ENCODE measurements at regions not wholly inside any gene's neighbourhood (a gene's known extent, or its start where the extent isn't known, plus 50 kb on each side); places are given as distances from the start of the nearest gene placed in this dataset.

GRCh38 chr18:24586662-24587360, 126.4 kb downstream of the HRH4 start:
- Histone ChIP-seq H3K27me3 (no peaks in the 10 kb centered on the region), H3K9me3 (no peaks in the 10 kb centered on the region), H3K4me3 (no peak overlapping the region), H3K4me1 (no peaks in the 10 kb centered on the region), H3K27ac (no peak overlapping the region), H3K36me3 (no peaks in the 10 kb centered on the region)
- TF ChIP-seq POLR2AphosphoS5 (IDR thresholded peaks at IDR 0.05): no peak
- DNase-seq (ENCODE audit: low spot score in 2 of 2): no peak
- 90% methylated on average over 5 of the region's 5 CpGs for WGBS

GRCh38 chr18:24588440-24588839, 128.0 kb downstream of the HRH4 start:
- Histone ChIP-seq H3K27ac (no peak overlapping the region), H3K9me3 (no peaks in the 10 kb centered on the region), H3K27me3 (no peaks in the 10 kb centered on the region), H3K4me1 (no peaks in the 10 kb centered on the region), H3K4me3 (no peak overlapping the region), H3K36me3 (no peaks in the 10 kb centered on the region)
- DNase-seq (ENCODE audit: low spot score in 2 of 2): no peak
- TF ChIP-seq POLR2AphosphoS5 (IDR thresholded peaks at IDR 0.05): no peak
- TF ChIP-seq EP300 (IDR thresholded peaks at IDR 0.05): no peak
- TF ChIP-seq CTCF (IDR thresholded peaks at IDR 0.05): no peak
- no peak for TF ChIP-seq POLR2A (IDR thresholded peaks at IDR 0.05)
- 90% methylated on average over 5 of the region's 5 CpGs for WGBS

GRCh38 chr18:24590946-24591345, 130.5 kb downstream of the HRH4 start:
- TF ChIP-seq POLR2A (IDR thresholded peaks at IDR 0.05) (no peak), EP300 (IDR thresholded peaks at IDR 0.05) (no peak), CTCF (IDR thresholded peaks at IDR 0.05) (no peak), POLR2AphosphoS5 (IDR thresholded peaks at IDR 0.05) (no peak)
- Histone ChIP-seq H3K27ac (no peak overlapping the region), H3K36me3 (no peaks in the 10 kb centered on the region), H3K4me1 (no peaks in the 10 kb centered on the region), H3K27me3 (no peaks in the 10 kb centered on the region), H3K9me3 (no peaks in the 10 kb centered on the region), H3K4me3 (no peak overlapping the region)
- DNase-seq (ENCODE audit: low spot score in 2 of 2): no peak
- WGBS: 69% methylated on average over 4 of the region's 4 CpGs

GRCh38 chr18:24593401-24593800, 133.0 kb downstream of the HRH4 start:
- Histone ChIP-seq H3K4me3 (no peak overlapping the region), H3K9me3 (no peaks in the 10 kb centered on the region), H3K27me3 (no peaks in the 10 kb centered on the region), H3K27ac (no peak overlapping the region), H3K36me3 (no peaks in the 10 kb centered on the region), H3K4me1 (no peaks in the 10 kb centered on the region)
- TF ChIP-seq POLR2A (IDR thresholded peaks at IDR 0.05) (no peak), POLR2AphosphoS5 (IDR thresholded peaks at IDR 0.05) (no peak), EP300 (IDR thresholded peaks at IDR 0.05) (no peak), CTCF (IDR thresholded peaks at IDR 0.05) (no peak)
- no peak for DNase-seq (ENCODE audit: low spot score in 2 of 2)
- WGBS: 85% methylated on average over 3 of the region's 3 CpGs

GRCh38 chr18:24593886-24594285, 133.4 kb downstream of the HRH4 start:
- 82% methylated on average over 4 of the region's 4 CpGs for WGBS
- DNase-seq (ENCODE audit: low spot score in 2 of 2): no peak
- Histone ChIP-seq H3K4me3 (no peak overlapping the region), H3K9me3 (no peaks in the 10 kb centered on the region), H3K36me3 (no peaks in the 10 kb centered on the region), H3K27ac (no peak overlapping the region), H3K4me1 (no peaks in the 10 kb centered on the region), H3K27me3 (no peaks in the 10 kb centered on the region)
- TF ChIP-seq EP300 (IDR thresholded peaks at IDR 0.05): no peak
- TF ChIP-seq POLR2A (IDR thresholded peaks at IDR 0.05): no peak
- no peak for TF ChIP-seq POLR2AphosphoS5 (IDR thresholded peaks at IDR 0.05)
- no peak for TF ChIP-seq CTCF (IDR thresholded peaks at IDR 0.05)

GRCh38 chr18:24595561-24596031, 135.2 kb downstream of the HRH4 start:
- 78% methylated on average over 8 of the region's 12 CpGs for WGBS
- Histone ChIP-seq H3K4me1 (no peaks in the 10 kb centered on the region), H3K9me3 (no peaks in the 10 kb centered on the region), H3K4me3 (no peak overlapping the region), H3K36me3 (no peaks in the 10 kb centered on the region), H3K27me3 (no peaks in the 10 kb centered on the region), H3K27ac (no peak overlapping the region)
- no peak for DNase-seq (ENCODE audit: low spot score in 2 of 2)
- TF ChIP-seq POLR2A (IDR thresholded peaks at IDR 0.05) (no peak), CTCF (IDR thresholded peaks at IDR 0.05) (no peak), EP300 (IDR thresholded peaks at IDR 0.05) (no peak), POLR2AphosphoS5 (IDR thresholded peaks at IDR 0.05) (no peak)

Measured in suprapubic skin (tissue), 4 donors.